G401.6 (cell line): ENCODE measurements at regions not wholly inside any gene's neighbourhood (a gene's known extent, or its start where the extent isn't known, plus 50 kb on each side); places are given as distances from the start of the nearest gene placed in this dataset.

ENCODE experiments used
- FAIRE-seq: peaks from 2 replicates; lab custom pipeline; 2012; peaks lifted over from hg19 to GRCh38; lab: Jason Lieb, UNC

DNA sequence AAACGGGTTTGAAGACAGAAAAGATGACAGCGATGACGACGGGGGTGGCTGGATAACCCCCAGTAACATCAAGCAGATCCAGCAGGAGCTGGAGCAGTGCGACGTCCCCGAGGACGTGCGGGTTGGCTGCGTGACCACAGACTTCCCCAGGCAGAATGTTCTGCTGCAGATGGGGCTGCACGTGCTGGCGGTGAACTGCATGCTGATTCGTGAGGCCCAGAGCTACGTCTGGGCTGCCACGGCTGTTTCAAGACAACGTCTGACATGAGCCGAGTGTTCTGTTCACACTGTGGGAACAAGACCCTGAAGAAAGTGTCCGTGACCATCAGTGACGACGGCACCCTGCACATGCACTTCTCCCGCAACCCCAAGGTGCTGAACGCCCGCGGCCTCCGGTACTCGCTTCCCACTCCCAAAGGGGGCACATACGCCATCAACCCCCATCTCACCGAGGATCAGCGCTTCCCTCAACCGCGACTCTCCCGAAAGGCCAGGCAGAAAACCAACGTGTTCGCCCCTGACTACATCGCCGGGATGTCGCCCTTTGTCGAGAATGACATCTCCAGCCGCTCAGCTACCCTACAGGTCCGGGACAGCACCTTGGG, 319.2 kb upstream of the SLC7A11 start:
- FAIRE-seq: no peak

DNA sequence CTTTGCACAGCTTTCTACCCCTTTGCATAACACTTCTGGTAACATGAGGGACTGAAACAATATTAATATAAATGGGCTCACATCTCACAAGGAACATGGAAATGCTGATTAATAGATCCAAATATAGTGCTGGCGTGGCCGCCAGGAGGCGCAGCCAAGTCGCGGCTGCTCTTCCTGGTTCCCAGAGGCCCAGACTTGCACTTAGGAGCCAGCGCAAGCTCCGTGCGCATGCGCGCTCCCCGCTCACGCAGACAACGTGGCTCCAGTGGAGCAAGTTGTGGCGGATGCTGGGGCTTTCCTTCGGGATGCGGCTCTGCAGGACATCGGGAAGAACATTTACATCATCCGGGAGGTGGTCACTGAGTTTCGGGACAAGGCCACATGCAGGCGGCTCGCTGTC, 318.3 kb upstream of the SLC7A11 start:
- no peak for FAIRE-seq

DNA sequence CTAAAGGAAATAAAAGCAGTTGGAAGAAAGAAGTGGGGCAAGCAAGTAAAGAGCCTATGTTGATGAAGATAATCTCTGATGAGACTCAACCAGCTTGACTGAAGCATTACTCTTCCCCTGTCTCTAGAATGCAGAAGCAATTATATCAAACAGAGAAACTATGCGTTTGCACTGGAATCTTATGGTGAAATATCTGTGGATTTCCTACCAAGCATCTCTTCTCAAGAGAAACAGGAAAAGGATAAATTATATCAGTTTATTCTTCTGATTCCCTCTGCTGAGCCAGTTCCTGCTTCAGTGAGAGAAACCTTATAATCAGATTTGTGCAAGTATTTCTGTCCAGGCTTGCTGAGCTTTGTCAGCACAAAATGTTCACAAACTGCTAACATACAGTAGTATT, 316.7 kb upstream of the SLC7A11 start:
- FAIRE-seq: no peak

DNA sequence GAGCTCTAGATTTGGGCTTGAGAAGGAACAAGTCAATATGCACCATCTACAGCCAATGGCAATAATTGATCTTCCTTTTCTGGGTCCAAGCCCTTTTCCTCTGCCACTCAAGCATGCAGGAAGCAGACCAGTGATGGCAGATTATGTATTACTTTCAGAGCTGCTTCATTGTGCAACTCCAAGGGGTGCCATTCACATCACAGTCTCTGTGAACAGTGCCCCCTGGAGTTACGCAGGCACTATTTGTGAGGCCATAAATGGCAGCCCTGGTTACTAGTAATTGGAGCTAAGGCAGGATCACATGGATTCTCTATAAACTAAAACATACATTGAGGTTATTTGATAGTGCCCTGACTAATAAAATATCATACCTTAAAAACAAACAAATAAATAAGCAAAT, 313.4 kb upstream of the SLC7A11 start:
- FAIRE-seq: no peak

DNA sequence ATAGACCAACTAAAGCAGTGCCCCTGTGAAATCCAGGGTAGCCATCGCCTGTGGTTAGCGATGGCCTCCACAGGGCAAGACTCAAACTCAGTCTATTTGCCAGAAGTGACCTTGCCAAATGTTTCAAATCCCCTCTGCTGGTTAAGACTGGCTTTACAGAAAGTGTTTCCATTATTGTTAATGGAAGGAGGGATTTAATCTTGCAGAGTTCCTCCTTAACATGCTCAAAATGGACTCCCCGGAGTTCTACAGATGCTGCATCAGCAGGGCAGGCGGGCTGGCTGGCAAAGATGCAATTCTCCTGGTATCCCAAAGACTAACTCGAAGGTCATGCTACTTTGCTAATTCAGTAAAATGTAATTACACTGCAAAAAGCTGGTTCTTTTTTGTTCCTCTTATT, 313.0 kb upstream of the SLC7A11 start:
- FAIRE-seq: no peak

DNA sequence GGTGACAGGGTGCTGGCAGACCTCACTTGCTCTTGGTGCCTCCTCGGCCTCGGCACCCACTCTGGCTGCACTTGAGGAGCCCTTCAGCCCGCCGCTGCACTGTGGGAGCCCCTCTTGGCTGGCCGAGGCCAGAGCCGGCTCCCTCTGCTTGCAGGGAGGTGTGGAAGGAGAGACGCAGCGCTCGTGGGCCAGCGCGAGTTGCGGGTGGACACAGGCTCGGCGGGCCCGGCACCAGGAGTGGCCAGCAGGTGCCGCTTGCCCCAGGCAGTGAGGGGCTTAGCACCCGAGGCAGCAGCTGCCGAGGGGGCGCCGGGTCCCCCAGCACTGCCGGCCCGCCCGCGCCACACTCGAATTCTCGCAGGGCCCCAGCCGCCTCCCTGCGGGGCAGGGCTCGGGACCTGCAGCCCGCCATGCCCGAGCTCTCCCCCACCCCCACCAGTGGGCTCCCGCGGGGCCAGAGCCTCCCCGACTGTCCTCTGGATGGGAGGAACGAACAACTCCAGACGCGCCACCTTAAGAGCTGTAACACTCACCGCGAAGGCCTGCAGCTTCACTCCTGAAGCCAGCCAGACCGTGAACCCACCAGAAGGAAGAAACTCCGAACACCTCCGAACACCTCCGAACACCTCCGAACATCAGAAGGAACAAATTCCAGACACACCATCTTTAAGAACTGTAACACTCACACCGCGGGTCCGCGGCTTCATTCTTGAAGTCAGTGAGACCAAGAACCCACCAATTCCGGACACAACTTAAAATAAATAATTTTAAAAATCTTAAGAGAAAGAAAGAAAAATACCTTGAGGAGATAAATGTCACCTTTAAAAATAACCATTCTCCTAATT, 311.1 kb upstream of the SLC7A11 start:
- no peak for FAIRE-seq

DNA sequence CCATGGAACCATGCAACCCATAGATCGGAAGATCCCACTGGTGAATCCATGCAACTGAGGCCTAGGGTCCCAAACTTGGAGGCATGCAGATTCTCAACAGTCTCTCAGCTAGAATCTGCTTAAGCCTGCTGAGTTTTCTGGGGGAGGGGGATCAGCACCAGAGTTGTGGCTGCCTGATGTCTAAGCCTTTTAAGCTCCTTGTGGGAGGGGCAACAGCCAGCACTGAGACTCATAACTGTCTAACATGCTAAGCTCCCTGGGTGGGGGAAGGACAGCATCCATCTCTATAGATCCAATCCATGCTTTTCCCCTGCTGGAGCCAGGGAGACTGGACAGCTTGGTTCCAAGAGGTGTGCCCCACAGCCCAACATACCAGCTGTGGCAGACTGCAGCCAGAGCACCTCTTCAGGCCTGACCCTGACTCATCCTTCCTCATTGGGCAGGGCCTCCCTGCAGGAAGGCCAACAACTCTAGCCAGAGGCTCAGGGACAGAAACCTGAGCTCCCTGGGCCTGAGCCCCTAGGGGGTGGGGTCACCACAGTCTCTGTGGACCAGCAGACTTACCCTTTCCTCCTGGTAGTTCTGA, 300.1 kb upstream of the SLC7A11 start:
- FAIRE-seq: no peak

DNA sequence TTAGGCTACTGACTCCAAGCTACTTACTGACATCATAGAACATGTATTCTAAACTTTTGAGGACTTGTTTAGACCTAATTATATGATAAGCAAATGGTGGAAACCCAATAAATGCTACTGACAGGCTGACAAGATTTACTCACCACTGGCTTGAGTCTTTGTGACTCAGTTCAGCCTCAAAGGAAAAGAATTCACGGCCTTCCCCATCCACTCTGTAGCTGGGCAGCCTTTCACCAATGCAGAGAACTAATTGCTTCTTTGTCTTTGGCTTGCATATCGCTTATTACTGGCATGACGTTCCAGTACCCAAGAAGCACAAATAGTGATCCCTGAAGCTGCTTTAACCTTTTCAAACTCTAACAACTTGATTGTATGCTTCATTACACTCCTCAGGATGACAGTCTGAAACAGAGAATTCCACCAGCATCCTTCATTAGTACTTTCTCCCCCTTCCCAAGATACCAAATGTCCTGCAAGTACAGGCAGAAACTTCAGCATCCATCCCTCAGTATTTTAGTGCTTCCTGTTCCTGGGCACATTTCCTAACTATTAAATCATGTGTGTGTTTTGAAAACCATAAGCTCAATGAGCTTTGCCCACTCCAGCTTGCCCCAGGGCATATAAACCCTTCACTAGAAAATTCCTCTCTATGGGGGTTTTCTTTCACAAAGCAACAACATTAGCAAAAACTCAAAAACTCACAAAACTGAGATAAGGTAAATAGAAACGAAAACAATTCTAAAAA, 298.1 kb upstream of the SLC7A11 start:
- no peak for FAIRE-seq

DNA sequence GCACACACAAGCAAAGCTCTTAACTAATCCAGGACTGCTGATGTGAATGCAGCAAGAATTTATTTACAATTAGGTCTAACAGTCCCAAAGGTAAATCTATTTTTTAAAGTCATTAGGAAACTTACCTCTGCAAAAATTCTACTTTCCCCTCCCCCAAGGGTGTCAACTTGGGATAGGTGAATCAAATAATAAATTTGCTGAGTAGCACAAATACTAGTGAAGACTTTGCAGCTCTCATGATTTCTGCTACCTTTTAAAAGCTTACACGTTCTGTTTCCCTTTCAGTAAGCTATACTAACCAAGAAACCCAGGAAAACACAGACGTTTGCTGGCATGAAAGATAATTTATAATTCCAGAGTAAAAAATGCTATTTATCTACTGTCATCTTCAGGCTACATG, 296.6 kb upstream of the SLC7A11 start:
- FAIRE-seq: no peak

DNA sequence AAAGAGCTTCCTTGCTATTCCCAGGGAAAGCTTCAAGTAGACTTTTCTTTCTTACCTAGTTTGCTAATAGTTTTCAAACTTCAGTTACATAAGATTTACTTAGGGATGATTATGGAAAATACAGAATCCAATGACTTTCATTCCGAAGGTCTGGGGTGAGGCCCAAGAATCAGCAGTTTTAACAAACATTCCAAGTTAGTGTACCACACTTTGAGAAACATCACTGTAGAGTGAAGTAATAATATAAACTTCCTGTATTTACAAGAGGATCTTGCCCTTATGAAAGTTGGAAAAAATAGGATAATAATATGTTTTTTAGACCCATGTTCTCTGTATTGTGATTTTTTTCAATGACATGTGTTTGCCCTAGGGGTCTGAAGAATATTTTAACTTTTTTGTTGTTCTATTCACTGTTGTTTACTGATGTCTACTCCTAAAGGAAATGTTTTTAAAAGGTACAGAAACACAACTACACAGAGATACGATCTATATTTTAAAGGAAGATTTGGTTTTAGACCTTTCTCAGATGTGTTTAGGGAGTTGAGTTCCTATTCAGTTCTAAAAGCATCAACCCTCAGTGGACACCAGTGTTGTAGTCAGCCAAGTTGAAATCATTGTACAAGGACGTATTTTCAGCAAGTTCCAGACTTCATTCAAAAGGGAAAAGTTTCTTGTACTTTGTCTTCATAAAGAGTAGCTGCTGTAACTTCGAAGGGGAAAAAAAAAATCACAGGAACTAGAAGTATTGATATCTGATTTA, 295.8 kb upstream of the SLC7A11 start:
- FAIRE-seq: no peak

DNA sequence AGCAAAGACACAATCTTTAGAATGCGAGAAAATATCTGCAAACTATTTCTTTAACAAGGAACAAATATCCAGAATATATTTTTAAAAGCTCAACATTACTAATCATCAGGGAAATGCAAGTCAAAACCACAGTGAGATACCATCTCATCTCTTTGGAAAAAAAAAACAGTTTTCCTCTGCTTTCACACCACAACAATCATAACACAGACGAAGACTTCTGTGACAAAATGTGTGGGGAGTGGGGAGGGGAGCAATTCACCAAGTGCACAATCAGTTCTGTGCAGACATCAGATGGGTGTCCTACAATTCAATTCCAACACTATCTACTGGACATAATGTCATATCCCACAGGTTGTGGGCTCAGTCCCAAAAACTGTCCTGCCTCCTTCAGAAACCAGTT, 293.2 kb upstream of the SLC7A11 start:
- no peak for FAIRE-seq

DNA sequence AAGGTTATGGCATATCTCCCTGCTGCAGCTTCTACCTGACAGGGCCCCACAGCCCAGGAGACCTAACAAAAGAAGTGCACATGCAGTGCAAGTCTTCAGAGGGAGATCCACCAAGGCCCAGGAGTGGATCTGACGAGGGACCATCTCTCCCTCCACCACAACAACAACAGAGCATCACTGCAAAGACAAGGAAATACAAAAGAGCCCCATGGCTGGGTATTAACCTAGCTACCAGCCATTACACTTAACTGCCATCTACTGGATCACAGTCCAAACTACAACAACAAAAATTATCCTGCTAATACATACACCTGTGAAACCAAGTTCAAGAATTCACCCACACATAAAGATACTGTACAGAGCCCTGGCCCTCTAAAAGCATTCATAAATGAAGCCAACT, 280.2 kb upstream of the SLC7A11 start:
- FAIRE-seq: no peak

DNA sequence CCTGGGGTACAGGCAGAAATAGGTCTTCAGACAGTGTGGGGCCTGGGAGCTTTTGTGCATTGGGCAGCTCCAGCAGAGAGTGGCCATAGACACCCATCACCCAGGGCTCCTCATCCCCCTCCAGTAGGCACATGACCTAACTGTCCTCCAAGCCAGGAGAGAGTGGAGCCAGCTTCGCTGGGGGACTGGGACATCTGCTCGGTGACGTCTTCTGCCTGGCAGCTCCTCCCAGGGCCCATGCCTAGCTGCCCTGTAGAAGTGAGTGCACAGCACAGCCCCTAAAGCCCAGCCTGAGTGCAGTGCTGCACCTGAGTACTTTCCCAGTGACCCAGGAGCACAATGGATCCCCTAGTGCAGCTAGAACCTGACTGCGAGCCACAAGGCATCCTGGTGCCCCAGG, 279.7 kb upstream of the SLC7A11 start:
- no peak for FAIRE-seq

DNA sequence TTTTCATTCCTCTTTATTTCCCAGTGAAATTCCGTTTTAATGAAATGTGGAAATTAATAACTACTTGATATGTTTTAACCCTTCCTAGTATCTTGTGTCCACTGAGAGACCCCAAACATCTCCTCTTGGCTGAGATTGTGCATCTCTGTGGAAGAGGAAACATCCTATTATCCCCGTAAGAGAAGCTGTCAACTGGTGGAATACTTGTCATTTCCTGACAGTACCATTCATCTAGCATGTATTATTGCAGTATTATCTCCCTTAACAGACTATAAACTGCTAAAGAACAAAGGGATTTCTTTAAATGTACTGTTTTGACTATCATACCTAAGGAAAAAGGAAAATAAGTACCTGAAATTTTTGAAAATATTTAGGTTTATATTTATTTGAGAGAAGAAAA, 277.3 kb upstream of the SLC7A11 start:
- no peak for FAIRE-seq

DNA sequence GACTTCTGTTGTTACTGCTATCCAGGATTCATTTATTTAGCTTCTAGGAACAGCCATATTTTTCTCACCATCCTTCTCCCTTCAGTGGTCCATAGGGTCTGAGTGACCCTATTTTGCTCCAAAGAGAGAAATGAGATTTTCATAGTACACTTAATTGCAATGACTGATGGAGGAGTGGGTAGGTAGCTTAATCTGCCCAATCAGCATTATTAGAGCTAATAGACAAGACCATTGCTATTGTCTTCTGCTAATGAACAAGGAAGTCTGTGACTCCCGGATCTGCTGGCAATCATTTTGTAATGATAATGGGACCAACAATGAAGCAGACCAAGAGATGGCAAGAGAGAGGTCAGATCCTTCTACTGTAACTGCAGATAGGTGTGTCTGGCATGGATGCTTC, 271.4 kb upstream of the SLC7A11 start:
- no peak for FAIRE-seq

DNA sequence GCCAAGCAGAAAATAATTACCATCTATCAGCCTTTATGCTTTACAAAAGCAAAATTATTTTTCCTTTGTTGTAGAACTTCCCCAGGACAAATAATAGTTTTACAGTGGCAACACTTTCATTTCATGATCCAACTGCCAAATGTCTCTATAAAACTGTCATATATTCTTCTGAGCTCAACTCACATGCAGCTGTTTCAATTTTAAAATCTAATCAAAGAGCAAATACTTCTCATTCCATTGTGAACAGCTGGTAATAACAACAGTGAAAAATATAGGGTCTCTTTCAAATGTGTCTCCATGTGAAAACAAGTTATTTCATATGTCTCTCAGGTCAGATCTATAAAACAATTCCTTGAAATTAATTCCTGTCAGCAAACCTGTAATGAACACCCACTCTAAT, 270.6 kb upstream of the SLC7A11 start:
- no peak for FAIRE-seq

DNA sequence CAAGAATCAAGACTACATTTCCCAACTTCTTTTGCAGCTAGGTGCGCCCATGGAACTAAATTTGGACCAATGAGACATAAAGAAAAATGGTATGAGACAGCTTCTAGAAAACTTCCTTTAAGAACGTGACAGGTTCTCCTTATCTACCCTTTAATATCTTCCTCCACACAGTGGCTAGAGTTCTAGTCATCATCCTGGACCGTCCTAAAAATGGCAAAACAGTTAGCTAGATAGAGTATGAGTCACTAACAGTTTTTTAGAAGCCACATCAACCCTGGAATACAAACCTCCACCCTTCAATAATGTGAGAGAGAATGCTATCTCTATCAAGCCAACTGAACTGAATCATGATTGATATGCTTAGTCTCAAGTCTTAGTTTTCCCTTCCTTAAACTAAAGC, 267.9 kb upstream of the SLC7A11 start:
- no peak for FAIRE-seq

DNA sequence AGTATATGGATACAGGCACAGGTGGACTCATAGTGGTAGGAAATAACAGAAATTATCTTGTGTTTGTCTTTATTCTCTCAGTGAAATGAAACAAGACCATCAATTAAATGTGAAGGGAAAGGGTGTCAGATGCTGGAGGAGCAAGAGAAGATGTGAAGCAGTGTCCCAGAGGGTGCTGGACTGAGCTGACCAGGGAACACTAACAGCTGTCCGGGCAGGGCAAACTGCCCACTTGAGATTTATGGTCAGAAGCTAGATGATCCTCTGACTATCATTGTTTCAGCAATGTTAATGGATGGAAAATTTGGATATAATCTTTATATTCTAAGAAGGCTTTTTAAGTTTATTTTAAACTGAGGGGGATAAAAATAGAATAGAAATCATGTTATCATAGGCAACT, 267.2 kb upstream of the SLC7A11 start:
- FAIRE-seq: no peak

DNA sequence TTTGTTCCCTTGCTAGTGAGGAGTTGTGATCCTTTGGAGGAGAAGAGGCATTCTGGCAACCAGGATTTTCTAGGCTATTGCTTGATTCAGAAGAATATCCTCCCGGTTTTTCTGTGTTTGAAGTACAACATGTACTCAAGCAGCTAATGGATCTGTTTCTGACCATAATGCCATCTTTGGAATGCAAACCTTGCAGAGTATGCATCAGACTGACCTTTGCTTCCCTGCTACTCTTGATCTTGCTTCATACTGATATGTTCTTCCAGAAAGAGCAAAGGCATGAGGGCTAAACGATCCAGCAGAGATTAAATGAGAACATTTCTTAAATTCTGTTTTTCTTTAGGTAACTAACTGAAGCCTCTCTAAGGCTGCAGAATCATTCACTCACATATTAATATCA, 265.4 kb upstream of the SLC7A11 start:
- no peak for FAIRE-seq

DNA sequence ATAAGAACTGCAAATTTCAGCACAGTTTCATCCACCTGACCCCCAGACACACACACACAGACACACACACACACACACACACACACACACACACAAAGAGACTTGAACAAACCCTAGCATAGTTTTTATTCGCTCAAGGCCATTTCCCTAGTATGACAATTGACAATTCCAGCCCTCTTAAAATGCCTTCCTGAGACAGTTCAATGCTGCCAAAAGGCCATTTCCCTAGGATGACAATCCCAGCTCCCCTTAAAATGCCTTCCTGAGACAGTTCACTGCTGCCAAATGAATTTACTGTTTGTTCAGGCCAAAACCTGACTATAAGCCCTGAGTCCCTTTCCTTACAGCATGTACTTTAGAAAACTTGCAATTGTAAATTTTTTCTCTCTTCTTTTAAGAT, 259.5 kb upstream of the SLC7A11 start:
- no peak for FAIRE-seq

DNA sequence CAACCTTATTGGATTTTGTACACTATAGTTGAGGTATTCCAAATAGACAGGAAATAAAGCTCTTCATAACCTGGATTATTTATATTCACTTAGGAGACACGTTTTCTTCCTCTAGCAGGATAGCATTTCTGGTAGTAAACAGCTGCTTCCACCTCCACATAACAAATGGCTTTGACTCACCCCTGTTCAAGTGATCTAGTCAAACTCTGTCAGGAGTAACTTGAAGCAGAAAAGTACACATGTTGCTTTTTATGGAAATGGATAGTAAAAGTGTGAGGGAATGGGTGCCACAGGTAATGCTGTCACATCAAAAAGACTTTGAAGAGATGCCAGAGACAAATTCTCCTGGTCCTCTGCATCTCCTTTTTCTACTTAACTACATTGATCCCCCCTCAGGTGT, 258.7 kb upstream of the SLC7A11 start:
- FAIRE-seq: no peak

DNA sequence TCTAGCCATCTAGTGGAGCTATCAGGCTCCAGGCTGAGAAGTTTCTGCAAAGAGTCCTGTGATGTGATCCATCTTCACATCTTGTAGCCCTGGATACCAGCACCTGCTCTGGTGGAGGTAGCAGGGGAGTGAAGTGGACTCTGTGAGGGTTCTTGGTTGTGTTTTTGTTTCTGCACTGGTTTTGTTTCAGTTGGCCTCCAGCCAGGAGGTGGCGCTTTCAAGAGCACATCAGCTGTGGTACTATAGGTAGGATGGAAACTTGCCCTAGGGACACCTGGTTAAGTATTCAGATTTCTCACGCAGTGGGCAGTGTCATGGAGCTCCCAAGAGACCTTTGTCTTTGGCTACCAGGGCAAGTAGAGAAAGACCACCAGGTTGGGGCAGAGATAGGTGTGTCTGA, 257.5 kb upstream of the SLC7A11 start:
- no peak for FAIRE-seq
